ENCODE measurements at regions not wholly inside any gene's neighbourhood (a gene's known extent, or its start where the extent isn't known, plus 50 kb on each side); places are given as distances from the start of the nearest gene placed in this dataset.

- H3K4me3 Mint-ChIP-seq: no peak overlapping the region
- no peaks in the 10 kb centered on the region for H3K9me3 Mint-ChIP-seq
- H3K4me1 Mint-ChIP-seq (ENCODE audit: low read depth in 2 of 2): no peaks in the 10 kb centered on the region
- peaks cover 3% of the 10 kb centered on the region for H3K36me3 Mint-ChIP-seq (ENCODE audit: insufficient read depth)
- DNase-seq: no peak
- peaks cover 28 to 53% of the 10 kb centered on the region in 2 donors for H3K27me3 Mint-ChIP-seq
- no peak overlapping the region for H3K27ac Mint-ChIP-seq
- no peak for ATAC-seq (replicated peaks)
These were observed 77.4 kb upstream of the ANXA1 start for GRCh38 chr9:73074176-73074708.

GRCh38 chr9:73073337-73074175 is 78.1 kb upstream of the ANXA1 start:
- Mint-ChIP-seq H3K9me3 (no peaks in the 10 kb centered on the region), H3K27me3 (peaks cover 30 to 52% of the 10 kb centered on the region in 2 donors), H3K36me3 (ENCODE audit: insufficient read depth) (peaks cover 3% of the 10 kb centered on the region), H3K27ac (no peak overlapping the region), H3K4me3 (no peak overlapping the region), H3K4me1 (ENCODE audit: low read depth in 2 of 2) (no peaks in the 10 kb centered on the region)
- DNase-seq (no peak), ATAC-seq (replicated peaks) (no peak)

- no peak for DNase-seq
- ATAC-seq (replicated peaks): no peak
- H3K4me1 Mint-ChIP-seq (ENCODE audit: low read depth in 2 of 2): no peaks in the 10 kb centered on the region
- no peaks in the 10 kb centered on the region for H3K9me3 Mint-ChIP-seq
- peaks cover 16 to 53% of the 10 kb centered on the region in 2 donors for H3K27me3 Mint-ChIP-seq
- H3K36me3 Mint-ChIP-seq (ENCODE audit: insufficient read depth): peaks cover under 1% of the 10 kb centered on the region
- H3K27ac Mint-ChIP-seq: no peak overlapping the region
- H3K4me3 Mint-ChIP-seq: no peak overlapping the region
These were observed 84.6 kb upstream of the ANXA1 start for GRCh38 chr9:73067074-73067473.

- H3K27ac Mint-ChIP-seq: no peak overlapping the region
- ATAC-seq (replicated peaks) (no peak), DNase-seq (no peak)
- no peak overlapping the region for H3K4me3 Mint-ChIP-seq
- no peaks in the 10 kb centered on the region for H3K4me1 Mint-ChIP-seq (ENCODE audit: low read depth in 2 of 2)
- H3K27me3 Mint-ChIP-seq: peaks cover 11 to 46% of the 10 kb centered on the region in 2 donors
- no peaks in the 10 kb centered on the region for H3K9me3 Mint-ChIP-seq
- H3K36me3 Mint-ChIP-seq (ENCODE audit: insufficient read depth): no peaks in the 10 kb centered on the region
These were observed 86.2 kb upstream of the ANXA1 start for GRCh38 chr9:73065439-73065838.

- no peaks in the 10 kb centered on the region for H3K36me3 Mint-ChIP-seq (ENCODE audit: insufficient read depth)
- H3K9me3 Mint-ChIP-seq: no peaks in the 10 kb centered on the region
- DNase-seq (no peak), ATAC-seq (replicated peaks) (no peak)
- H3K4me3 Mint-ChIP-seq: no peak overlapping the region
- H3K27me3 Mint-ChIP-seq: peaks cover 11 to 38% of the 10 kb centered on the region in 2 donors
- no peak overlapping the region for H3K27ac Mint-ChIP-seq
- H3K4me1 Mint-ChIP-seq (ENCODE audit: low read depth in 2 of 2): no peaks in the 10 kb centered on the region
These were observed 87.3 kb upstream of the ANXA1 start for GRCh38 chr9:73064315-73064714.

GRCh38 chr9:73061146-73061545 is 90.5 kb upstream of the ANXA1 start:
- ATAC-seq (replicated peaks): no peak
- no peaks in the 10 kb centered on the region for H3K4me1 Mint-ChIP-seq (ENCODE audit: low read depth in 2 of 2)
- no peak overlapping the region for H3K4me3 Mint-ChIP-seq
- H3K27me3 Mint-ChIP-seq: peaks cover 4 to 20% of the 10 kb centered on the region in 2 donors
- DNase-seq: no peak
- H3K9me3 Mint-ChIP-seq: no peaks in the 10 kb centered on the region
- no peaks in the 10 kb centered on the region for H3K36me3 Mint-ChIP-seq (ENCODE audit: insufficient read depth)
- H3K27ac Mint-ChIP-seq: no peak overlapping the region

- no peaks in the 10 kb centered on the region for H3K4me1 Mint-ChIP-seq (ENCODE audit: low read depth in 2 of 2)
- peaks cover 4 to 17% of the 10 kb centered on the region in 2 donors for H3K27me3 Mint-ChIP-seq
- no peak for DNase-seq
- H3K36me3 Mint-ChIP-seq (ENCODE audit: insufficient read depth): no peaks in the 10 kb centered on the region
- no peaks in the 10 kb centered on the region for H3K9me3 Mint-ChIP-seq
- ATAC-seq (replicated peaks): no peak
- H3K27ac Mint-ChIP-seq: no peak overlapping the region
- H3K4me3 Mint-ChIP-seq: no peak overlapping the region
These were observed 92.4 kb upstream of the ANXA1 start for GRCh38 chr9:73059247-73059646.

GRCh38 chr9:73056245-73056644 is 95.4 kb upstream of the ANXA1 start:
- H3K27me3 Mint-ChIP-seq: peaks cover 2 to 27% of the 10 kb centered on the region in 2 donors
- H3K9me3 Mint-ChIP-seq: no peaks in the 10 kb centered on the region
- DNase-seq: no peak
- no peaks in the 10 kb centered on the region for H3K36me3 Mint-ChIP-seq (ENCODE audit: insufficient read depth)
- no peak for ATAC-seq (replicated peaks)
- no peak overlapping the region for H3K4me3 Mint-ChIP-seq
- H3K27ac Mint-ChIP-seq: no peak overlapping the region
- H3K4me1 Mint-ChIP-seq (ENCODE audit: low read depth in 2 of 2): no peaks in the 10 kb centered on the region

GRCh38 chr9:73054091-73054490 is 97.6 kb upstream of the ANXA1 start:
- Mint-ChIP-seq H3K4me3 (no peak overlapping the region), H3K36me3 (ENCODE audit: insufficient read depth) (no peaks in the 10 kb centered on the region), H3K27ac (no peak overlapping the region), H3K27me3 (peaks cover 4 to 26% of the 10 kb centered on the region in 2 donors), H3K9me3 (no peaks in the 10 kb centered on the region), H3K4me1 (ENCODE audit: low read depth in 2 of 2) (no peaks in the 10 kb centered on the region)
- DNase-seq: no peak
- ATAC-seq (replicated peaks): no peak

- DNase-seq (no peak), ATAC-seq (replicated peaks) (no peak)
- no peak overlapping the region for H3K27ac Mint-ChIP-seq
- H3K4me1 Mint-ChIP-seq (ENCODE audit: low read depth in 2 of 2): no peaks in the 10 kb centered on the region
- no peaks in the 10 kb centered on the region for H3K9me3 Mint-ChIP-seq
- H3K27me3 Mint-ChIP-seq: peaks cover 5 to 30% of the 10 kb centered on the region in 2 donors
- H3K36me3 Mint-ChIP-seq (ENCODE audit: insufficient read depth): no peaks in the 10 kb centered on the region
- H3K4me3 Mint-ChIP-seq: no peak overlapping the region
These were observed 98.1 kb upstream of the ANXA1 start for GRCh38 chr9:73053543-73053942.

- no peak for DNase-seq
- Mint-ChIP-seq H3K4me3 (no peak overlapping the region), H3K9me3 (no peaks in the 10 kb centered on the region), H3K27me3 (peaks cover 5 to 25% of the 10 kb centered on the region in 2 donors), H3K4me1 (ENCODE audit: low read depth in 2 of 2) (no peaks in the 10 kb centered on the region), H3K36me3 (ENCODE audit: insufficient read depth) (no peaks in the 10 kb centered on the region), H3K27ac (no peak overlapping the region)
- no peak for ATAC-seq (replicated peaks)
These were observed 98.2 kb upstream of the ALDH1A1 start for GRCh38 chr9:73050887-73051550.

GRCh38 chr9:73050065-73050816 is 97.4 kb upstream of the ALDH1A1 start:
- Mint-ChIP-seq H3K27ac (no peak overlapping the region), H3K9me3 (no peaks in the 10 kb centered on the region), H3K4me3 (no peak overlapping the region), H3K4me1 (ENCODE audit: low read depth in 2 of 2) (no peaks in the 10 kb centered on the region), H3K36me3 (ENCODE audit: insufficient read depth) (no peaks in the 10 kb centered on the region), H3K27me3 (peaks cover 7 to 33% of the 10 kb centered on the region in 2 donors)
- DNase-seq (no peak), ATAC-seq (replicated peaks) (no peak)

GRCh38 chr9:73049280-73049679 is 96.4 kb upstream of the ALDH1A1 start:
- Mint-ChIP-seq H3K9me3 (no peaks in the 10 kb centered on the region), H3K27me3 (peaks cover 11 to 41% of the 10 kb centered on the region in 2 donors), H3K27ac (no peak overlapping the region), H3K4me1 (ENCODE audit: low read depth in 2 of 2) (no peaks in the 10 kb centered on the region), H3K4me3 (no peak overlapping the region), H3K36me3 (ENCODE audit: insufficient read depth) (no peaks in the 10 kb centered on the region)
- DNase-seq (no peak), ATAC-seq (replicated peaks) (no peak)
